HCT116 (cell line): ENCODE measurements at regions not wholly inside any gene's neighbourhood (a gene's known extent, or its start where the extent isn't known, plus 50 kb on each side); places are given as distances from the start of the nearest gene placed in this dataset.

Experiments
- ATAC-seq: fragments of 200-7000 bp; cut with Tn5 transposase; 2 replicates; pipeline ENCODE4 v1.9.1; 2020; ENCODE audit warnings: mild to moderate bottlenecking, moderate library complexity
- BruUV-seq: library from RNA; stranded (reverse); fragments of 400-500 nt; replicated peaks from 2 replicates; lab custom pipeline; 2021; lab: Mats Ljungman, UMichigan
- CTCF ChIA-PET: fragments of 300-600 bp; sonication (Branson Sonifier 250); formaldehyde crosslinking; loops from one replicate; lab custom pipeline; 2021; ENCODE audit warnings: antibody characterized with exemption; lab: Charles Lee
- POLR2A ChIA-PET: fragments of 300-600, 350-600 bp; sonication (Branson Sonifier 250); formaldehyde crosslinking; loops from one replicate; lab custom pipeline; 2021; ENCODE audit warnings: antibody characterized with exemption; lab: Charles Lee
- RAD21 ChIA-PET, 2 experiments: fragments of 300-600 bp; sonication (Branson Sonifier 250); formaldehyde crosslinking; loops; one replicate each; lab custom pipeline; 2023; ENCODE audit warnings: low total read pairs in 2 of 2; ENCODE audit not compliant: uncharacterized antibody in 2 of 2, unreplicated experiment in 2 of 2, low non-redundant PET in 1 of 2; lab: Charles Lee
- DNase-seq: peaks from one replicate; pipeline ENCODE4 v3.0.0-alpha.2; 2010; ENCODE audit warnings: low read depth, low spot score
- H2AFZ ChIP-seq: fragments of 200-600 bp; shearing (Covaris generic), sonication (generic); 2 replicates; pipeline ENCODE4 v1.6.1; 2017; ENCODE audit warnings: low read depth, mixed run types, mixed read lengths, antibody characterized with exemption, low read length; ENCODE audit not compliant: poor library complexity, severe bottlenecking
- H3K27ac ChIP-seq: 2 replicates; pipeline ENCODE4 v1.5.1; 2012; ENCODE audit warnings: low read depth, low read length
- H3K27me3 ChIP-seq: fragments of 200-600 bp; sonication (generic); 2 replicates; pipeline ENCODE4 v1.6.1; 2016; ENCODE audit warnings: mixed run types, low read length, mixed read lengths; ENCODE audit not compliant: insufficient read depth
- H3K36me3 ChIP-seq, 2 experiments: fragments of 200-500 bp in 1 of 2; fragments of 200-600 bp in 1 of 2; sonication (Bioruptor generic) in 1 of 2; sonication (generic) in 1 of 2; 2 replicates each; pipeline versions ENCODE4 v1.5.1 to v1.6.1; 2014 to 2016; ENCODE audit warnings: low read length in 2 of 2, inconsistent platforms in 1 of 2, mixed read lengths in 1 of 2, mixed run types in 1 of 2; ENCODE audit not compliant: insufficient read depth in 2 of 2, control insufficient read depth in 1 of 2
- H3K4me1 ChIP-seq, 2 experiments: fragments of 200-600 bp in 1 of 2; sonication (generic) in 1 of 2; 2 replicates each; pipeline versions ENCODE4 v1.5.1 to v1.6.1; 2012 to 2017; ENCODE audit warnings: low read length in 2 of 2, inconsistent platforms in 1 of 2, mild to moderate bottlenecking in 1 of 2, mixed read lengths in 1 of 2, mixed run types in 1 of 2, moderate library complexity in 1 of 2; ENCODE audit not compliant: insufficient read depth in 2 of 2, control insufficient read depth in 1 of 2
- H3K4me2 ChIP-seq: fragments of 200-600 bp; sonication (generic); 2 replicates; pipeline ENCODE4 v1.6.1; 2017; ENCODE audit warnings: mixed run types, low read length, mixed read lengths
- H3K4me3 ChIP-seq, 2 experiments: fragments of 200-600 bp in 1 of 2; sonication (generic) in 1 of 2; replicated peaks in 1 of 2; 2 replicates each; pipeline ENCODE4 v1.5.1; 2011 to 2016; ENCODE audit warnings: low read length in 2 of 2, control low read depth in 1 of 2, low read depth in 1 of 2, mild to moderate bottlenecking in 1 of 2, mixed read lengths in 1 of 2, mixed run types in 1 of 2
- H3K79me2 ChIP-seq: fragments of 200-600 bp; sonication (generic); 2 replicates; pipeline ENCODE4 v1.6.1; 2017; ENCODE audit warnings: mild to moderate bottlenecking, mixed run types, low read length, moderate library complexity, mixed read lengths; ENCODE audit not compliant: insufficient read depth
- H3K9ac ChIP-seq: fragments of 200-600 bp; sonication (generic); 2 replicates; pipeline ENCODE4 v1.6.1; 2016; ENCODE audit warnings: low read length, mixed read lengths
- H3K9me2 ChIP-seq: fragments of 200-600 bp; sonication (generic), shearing (Covaris generic); 2 replicates; pipeline ENCODE4 v1.6.1; 2017; ENCODE audit warnings: mixed run types, mild to moderate bottlenecking, moderate library complexity; ENCODE audit not compliant: insufficient read depth
- H3K9me3 ChIP-seq, 2 experiments: fragments of 200-500 bp in 1 of 2; fragments of 200-600 bp in 1 of 2; sonication (Bioruptor generic) in 1 of 2; sonication (generic) in 1 of 2; 2 replicates each; pipeline ENCODE4 v1.6.1; 2014 to 2017; ENCODE audit warnings: low read length in 2 of 2, mixed read lengths in 2 of 2, inconsistent platforms in 1 of 2, low read depth in 1 of 2, mild to moderate bottlenecking in 1 of 2, mixed run types in 1 of 2, moderate library complexity in 1 of 2; ENCODE audit not compliant: control insufficient read depth in 1 of 2, insufficient read depth in 1 of 2
- H4K20me1 ChIP-seq: fragments of 200-600 bp; sonication (generic), shearing (Covaris generic); 2 replicates; pipeline ENCODE4 v1.6.1; 2017; ENCODE audit warnings: mixed run types, mild to moderate bottlenecking, moderate library complexity; ENCODE audit not compliant: insufficient read depth
- CBX3 ChIP-seq: IDR thresholded peaks from 2 replicates; pipeline ENCODE4 v1.6.1; 2012; ENCODE audit warnings: low read depth
- CEBPB ChIP-seq: IDR thresholded peaks from 2 replicates; pipeline ENCODE4 v1.6.1; 2012; ENCODE audit warnings: low read depth
- ELF1 ChIP-seq: IDR thresholded peaks from 2 replicates; pipeline ENCODE4 v1.6.1; 2012; ENCODE audit warnings: low read depth, borderline replicate concordance
- EZH2phosphoT487 ChIP-seq: fragments of 200-600 bp; IDR thresholded peaks from 2 replicates; pipeline ENCODE4 v1.6.1; 2018; ENCODE audit warnings: antibody characterized with exemption, borderline replicate concordance
- FOSL1 ChIP-seq: IDR thresholded peaks from 2 replicates; pipeline ENCODE4 v1.6.1; 2012; ENCODE audit warnings: low read depth
- MAX ChIP-seq: IDR thresholded peaks from 2 replicates; pipeline ENCODE4 v1.6.1; 2012
- POLR2AphosphoS5 ChIP-seq: IDR thresholded peaks from 2 replicates; pipeline ENCODE4 v1.6.1; 2011; ENCODE audit warnings: mild to moderate bottlenecking, low read depth, low read length, moderate library complexity
- RAD21 ChIP-seq: IDR thresholded peaks from 2 replicates; pipeline ENCODE4 v1.6.1; 2012; ENCODE audit warnings: low read depth, mild to moderate bottlenecking
- REST ChIP-seq: IDR thresholded peaks from 2 replicates; pipeline ENCODE4 v1.6.1; 2012; ENCODE audit warnings: low read depth
- SIN3A ChIP-seq: IDR thresholded peaks from 2 replicates; pipeline ENCODE4 v1.6.1; 2012; ENCODE audit warnings: low read depth
- SP1 ChIP-seq: IDR thresholded peaks from 2 replicates; pipeline ENCODE4 v1.6.1; 2012; ENCODE audit warnings: low read depth
- SRF ChIP-seq: IDR thresholded peaks from 2 replicates; pipeline ENCODE4 v1.6.1; 2012; ENCODE audit warnings: low read depth
- TCF7L2 ChIP-seq: IDR thresholded peaks from 2 replicates; pipeline ENCODE4 v1.7.0; 2011; ENCODE audit warnings: borderline replicate concordance, inconsistent platforms; ENCODE audit not compliant: insufficient read depth, insufficient read length; ENCODE audit errors: extremely low read depth
- YY1 ChIP-seq: IDR thresholded peaks from 2 replicates; pipeline ENCODE4 v1.6.1; 2011; ENCODE audit warnings: low read length, low read depth, moderate library complexity, mild to moderate bottlenecking; ENCODE audit not compliant: insufficient replicate concordance; ENCODE audit errors: extremely low read depth
- ZBTB33 ChIP-seq: IDR thresholded peaks from 2 replicates; pipeline ENCODE4 v1.6.1; 2011; ENCODE audit warnings: mild to moderate bottlenecking, low read length, moderate library complexity; ENCODE audit not compliant: insufficient replicate concordance; ENCODE audit errors: extremely low read depth
- ZFX ChIP-seq: fragments of 450-650 bp; IDR thresholded peaks from 2 replicates; pipeline ENCODE4 v1.6.1; 2017
- intact Hi-C: fragments of 100-400 bp; cut with micrococcal nuclease; formaldehyde crosslinking; loops from 2 replicates; pipeline ENCODE4 v1.10.0; 2022

- H3K4me1 ChIP-seq: peaks cover 0 to 13% of the 10 kb centered on the region in 2 experiments; a peak in 1 of 4 replicates
- H4K20me1 ChIP-seq: no peaks in the 10 kb centered on the region
- CTCF ChIA-PET: no interaction called here
- BruUV-seq: no TSS peak
- H3K9me3 ChIP-seq: no peaks in the 10 kb centered on the region
- no peaks in the 10 kb centered on the region for H3K9me2 ChIP-seq
- H3K4me2 ChIP-seq: no peak overlapping the region
- no peak for ATAC-seq
- RAD21 ChIA-PET: no interaction called here
- no peaks in the 10 kb centered on the region for H3K79me2 ChIP-seq
- no peak overlapping the region for H3K4me3 ChIP-seq
- H3K9ac ChIP-seq: no peak overlapping the region
- no peak for DNase-seq
- intact Hi-C loops: no loop called here
- TF ChIP-seq POLR2AphosphoS5 (no peak), EZH2phosphoT487 (no peak), SRF (no peak), ZFX (no peak), ZBTB33 (no peak), TCF7L2 (no peak)
- H2AFZ ChIP-seq: no peak overlapping the region
- POLR2A ChIA-PET: no interaction called here
- no peak overlapping the region for H3K27ac ChIP-seq
- H3K36me3 ChIP-seq: no peaks in the 10 kb centered on the region
- peaks cover 8% of the 10 kb centered on the region; the same call in 1 of the 2 replicates for H3K27me3 ChIP-seq
Measured at GRCh38 chr5:56662893-56663292, 152.5 kb upstream of the MAP3K1 start.

GRCh38 chr5:56659971-56660370 lies 155.4 kb upstream of the MAP3K1 start:
- ATAC-seq (no peak), DNase-seq (no peak)
- ChIA-PET RAD21 (no interaction called here), CTCF (no interaction called here)
- intact Hi-C loops: no loop called here
- H4K20me1 ChIP-seq: no peaks in the 10 kb centered on the region
- TF ChIP-seq REST: no peak
- no peak for TF ChIP-seq RAD21
- TF ChIP-seq YY1: no peak
- no peak for TF ChIP-seq MAX
- no peak for TF ChIP-seq CBX3
- no peak for TF ChIP-seq ZFX
- no peak for TF ChIP-seq POLR2AphosphoS5
- no peak for TF ChIP-seq SIN3A
- no peak for TF ChIP-seq SP1
- TF ChIP-seq FOSL1: no peak
- TF ChIP-seq CEBPB: no peak
- TF ChIP-seq ELF1: no peak
- TF ChIP-seq, all 23 proteins: peak for 0
- Histone ChIP-seq H3K9ac (no peak overlapping the region), H3K9me3 (no peaks in the 10 kb centered on the region), H3K79me2 (no peaks in the 10 kb centered on the region), H3K9me2 (no peaks in the 10 kb centered on the region), H3K36me3 (no peaks in the 10 kb centered on the region), H2AFZ (no peak overlapping the region), H3K4me3 (no peak overlapping the region), H3K27me3 (peaks cover 8% of the 10 kb centered on the region; the same call in 1 of the 2 replicates), H3K27ac (no peak overlapping the region), H3K4me1 (peaks cover 0 to 26% of the 10 kb centered on the region in 2 experiments; a peak in 2 of 4 replicates), H3K4me2 (no peak overlapping the region)
- BruUV-seq: no TSS peak
- POLR2A ChIA-PET: no interaction called here
